ENCODE measurements at regions not wholly inside any gene's neighbourhood (a gene's known extent, or its start where the extent isn't known, plus 50 kb on each side); places are given as distances from the start of the nearest gene placed in this dataset.

DNA sequence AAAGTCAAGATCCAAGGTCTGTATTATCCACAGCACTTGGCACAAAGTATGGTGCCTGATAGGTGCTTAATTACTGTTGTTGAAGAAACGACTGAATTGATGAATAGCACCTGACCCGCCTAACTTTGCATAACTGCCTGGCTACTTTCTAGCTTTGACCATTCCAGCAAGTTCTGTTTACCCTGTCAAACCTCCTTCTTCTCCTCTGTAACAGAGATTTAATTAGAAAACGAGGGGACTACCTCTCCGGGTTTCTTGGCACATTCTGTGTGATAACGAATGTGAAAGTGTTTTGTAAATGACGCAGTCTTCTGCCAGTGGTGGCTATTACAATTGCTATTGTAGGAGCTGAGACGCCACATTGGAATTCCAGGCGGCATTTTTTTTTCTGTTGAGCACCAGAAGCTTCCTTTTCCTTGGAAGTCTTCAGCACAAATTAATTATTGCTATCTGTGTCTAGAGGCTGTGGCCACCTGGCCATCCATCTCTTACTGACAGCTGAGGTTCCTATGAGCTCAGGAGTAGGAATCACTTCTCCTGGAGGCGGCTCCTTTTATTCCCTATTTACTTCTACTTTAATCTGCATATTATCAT lies 522.9 kb downstream of the HS3ST4 start:
- TF ChIP-seq, protein P1, sequence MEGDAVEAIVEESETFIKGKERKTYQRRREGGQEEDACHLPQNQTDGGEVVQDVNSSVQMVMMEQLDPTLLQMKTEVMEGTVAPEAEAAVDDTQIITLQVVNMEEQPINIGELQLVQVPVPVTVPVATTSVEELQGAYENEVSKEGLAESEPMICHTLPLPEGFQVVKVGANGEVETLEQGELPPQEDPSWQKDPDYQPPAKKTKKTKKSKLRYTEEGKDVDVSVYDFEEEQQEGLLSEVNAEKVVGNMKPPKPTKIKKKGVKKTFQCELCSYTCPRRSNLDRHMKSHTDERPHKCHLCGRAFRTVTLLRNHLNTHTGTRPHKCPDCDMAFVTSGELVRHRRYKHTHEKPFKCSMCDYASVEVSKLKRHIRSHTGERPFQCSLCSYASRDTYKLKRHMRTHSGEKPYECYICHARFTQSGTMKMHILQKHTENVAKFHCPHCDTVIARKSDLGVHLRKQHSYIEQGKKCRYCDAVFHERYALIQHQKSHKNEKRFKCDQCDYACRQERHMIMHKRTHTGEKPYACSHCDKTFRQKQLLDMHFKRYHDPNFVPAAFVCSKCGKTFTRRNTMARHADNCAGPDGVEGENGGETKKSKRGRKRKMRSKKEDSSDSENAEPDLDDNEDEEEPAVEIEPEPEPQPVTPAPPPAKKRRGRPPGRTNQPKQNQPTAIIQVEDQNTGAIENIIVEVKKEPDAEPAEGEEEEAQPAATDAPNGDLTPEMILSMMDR (conservative IDR thresholded peaks at IDR 0.05; ENCODE audit: low read depth, low read length), result no peak
- TF ChIP-seq EZH2 (IDR thresholded peaks at IDR 0.05; ENCODE audit: borderline replicate concordance, low read depth, low read length, poor library complexity, severe bottlenecking), result no peak
